NB4 (cell line): ENCODE measurements at regions not wholly inside any gene's neighbourhood (a gene's known extent, or its start where the extent isn't known, plus 50 kb on each side); places are given as distances from the start of the nearest gene placed in this dataset.
"Not testable (repeated sequence)": the region's sequence is repeated elsewhere in the genome, so short reads cannot be mapped to it uniquely, and the experiment has no call there.

ENCODE experiments used
- DNase-seq: peaks from one replicate; pipeline ENCODE4 v3.0.0; 2010; ENCODE audit warnings: low read depth
- H3K4me3 ChIP-seq: one replicate; pipeline ENCODE4 v1.5.1; 2011; ENCODE audit warnings: mild to moderate bottlenecking, low read depth, low read length, moderate library complexity
- CTCF ChIP-seq: IDR thresholded peaks from one replicate; pipeline ENCODE4 v1.5.1; 2012; ENCODE audit warnings: low read depth, low read length
- MAX ChIP-seq: IDR thresholded peaks from 2 replicates; pipeline ENCODE4 v1.6.1; 2011; ENCODE audit warnings: low read depth, low read length
- MYC ChIP-seq: IDR thresholded peaks from 2 replicates; pipeline ENCODE4 v1.6.1; 2011; ENCODE audit warnings: low read depth, low read length
- POLR2A ChIP-seq: IDR thresholded peaks from 2 replicates; pipeline ENCODE4 v1.6.1; 2011; ENCODE audit warnings: mild to moderate bottlenecking; ENCODE audit not compliant: insufficient read length; ENCODE audit errors: extremely low read depth

GRCh38 chr13:97889803-97890202 is 63.7 kb upstream of the IPO5 start:
- H3K4me3 ChIP-seq, result no peak overlapping the region
- DNase-seq, result no peak
- TF ChIP-seq MYC, result no peak
- TF ChIP-seq MAX, result no peak
- TF ChIP-seq CTCF, result no peak
- TF ChIP-seq POLR2A, result no peak

GRCh38 chr13:97890573-97890972 is 62.9 kb upstream of the IPO5 start:
- TF ChIP-seq POLR2A (no peak), CTCF (no peak), MYC (no peak), MAX (no peak)
- DNase-seq, result no peak
- H3K4me3 ChIP-seq, result no peak overlapping the region

- H3K4me3 ChIP-seq, DNase-seq: not testable (repeated sequence)
These were observed 61.5 kb upstream of the IPO5 start for GRCh38 chr13:97891964-97892363.

GRCh38 chr13:97892717-97893116 is 60.8 kb upstream of the IPO5 start:
- no peak for DNase-seq
- no peak for TF ChIP-seq MAX
- TF ChIP-seq MYC, result no peak
- no peak for TF ChIP-seq CTCF
- TF ChIP-seq POLR2A, result no peak
- no peak overlapping the region for H3K4me3 ChIP-seq

- TF ChIP-seq MYC (no peak), POLR2A (no peak), MAX (no peak), CTCF (no peak)
- no peak for DNase-seq
- no peak overlapping the region for H3K4me3 ChIP-seq
These were observed 58.1 kb upstream of the IPO5 start for GRCh38 chr13:97895383-97895782.

GRCh38 chr13:97896446-97896845 is 57.0 kb upstream of the IPO5 start:
- no peak overlapping the region for H3K4me3 ChIP-seq
- no peak for DNase-seq
- TF ChIP-seq CTCF, result no peak
- no peak for TF ChIP-seq POLR2A
- TF ChIP-seq MYC, result no peak
- no peak for TF ChIP-seq MAX
